ENCODE measurements at regions not wholly inside any gene's neighbourhood (a gene's known extent, or its start where the extent isn't known, plus 50 kb on each side); places are given as distances from the start of the nearest gene placed in this dataset.
"Not testable (repeated sequence)": the region's sequence is repeated elsewhere in the genome, so short reads cannot be mapped to it uniquely, and the experiment has no call there.

DNA sequence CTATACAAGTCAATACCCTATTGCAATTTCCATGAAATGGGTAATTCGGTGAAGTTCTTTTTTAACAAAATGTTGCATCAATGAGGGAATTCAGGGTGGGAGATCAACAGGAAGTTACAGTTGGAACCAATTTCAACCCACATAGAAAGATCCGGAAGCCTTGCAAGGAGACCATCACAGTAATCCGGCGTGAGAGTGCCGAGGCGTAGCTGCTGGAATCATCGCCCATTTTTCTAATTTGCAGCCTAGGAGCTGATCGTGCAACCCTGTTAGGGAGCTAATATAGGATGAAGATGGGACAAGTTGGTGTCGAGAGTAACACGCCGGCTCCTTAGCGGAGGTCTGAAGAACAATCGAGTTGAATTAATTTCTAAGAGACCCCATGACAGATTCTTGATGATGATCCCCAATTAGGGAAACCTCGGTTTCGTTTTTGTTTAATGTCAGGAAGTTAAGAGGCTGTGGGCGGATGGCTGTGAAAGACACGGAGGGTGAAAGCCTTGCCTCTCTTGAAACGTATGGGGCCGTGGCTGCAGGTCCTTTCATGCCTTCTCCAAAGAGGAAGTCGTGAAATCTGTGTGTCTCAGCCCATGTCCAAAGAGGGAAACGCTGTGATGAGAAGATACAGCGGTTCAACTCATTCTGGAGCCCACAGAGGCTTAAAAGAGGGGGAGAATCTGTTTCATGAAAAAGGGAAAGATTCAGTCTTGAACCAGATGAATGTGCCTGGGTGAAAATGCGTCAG lies 51.2 kb upstream of the CARD11 start:
- DNase-seq (ENCODE audit: low read depth in 3 of 3) = no peak

DNA sequence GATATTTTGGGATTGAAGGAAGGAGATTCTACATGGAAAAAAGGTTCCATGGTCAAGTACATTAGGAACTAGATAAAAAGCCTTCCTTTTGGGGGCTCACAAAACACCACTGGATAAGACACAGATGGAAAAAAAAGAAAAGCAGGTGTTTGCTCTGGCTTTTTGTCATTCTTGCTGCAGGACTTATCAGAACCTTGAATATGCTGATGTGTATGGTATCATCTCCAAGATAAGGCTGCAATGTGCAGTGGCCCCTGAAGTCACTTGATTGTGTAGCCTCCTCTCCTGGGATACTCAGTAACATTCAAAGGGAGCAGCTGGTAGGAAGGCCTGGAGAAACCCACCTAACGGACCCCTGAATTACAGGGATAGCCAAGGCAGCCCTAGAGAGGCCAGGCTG lies 54.1 kb upstream of the CARD11 start:
- DNase-seq (ENCODE audit: low read depth in 3 of 3) = no peak

DNA sequence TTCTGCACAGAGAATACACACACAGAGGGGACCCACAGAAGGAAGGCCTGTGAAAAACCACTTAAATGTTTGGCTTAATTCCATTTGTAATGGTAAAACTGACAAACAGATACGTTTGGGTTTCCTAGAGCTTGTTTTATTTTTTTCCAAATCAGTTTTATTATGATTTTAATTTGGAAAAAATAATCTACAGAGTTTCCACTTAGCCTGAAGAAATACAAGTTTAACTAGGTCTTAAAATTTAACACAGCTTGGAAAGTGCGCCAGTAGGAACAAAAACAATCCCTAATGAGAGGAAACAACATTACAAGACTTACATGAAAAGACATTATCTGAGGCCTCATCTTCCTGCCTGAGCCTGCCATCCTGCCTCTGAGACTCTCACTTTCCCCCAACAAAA lies 58.5 kb upstream of the CARD11 start:
- DNase-seq (ENCODE audit: low read depth in 3 of 3) = no peak

GRCh38 chr7:3103614-3104398 lies 60.1 kb upstream of the CARD11 start:
- DNase-seq (ENCODE audit: low read depth in 3 of 3) = no peak

- DNase-seq (ENCODE audit: low read depth in 3 of 3) = no peak
These were observed 62.2 kb upstream of the CARD11 start for GRCh38 chr7:3105856-3106255.

DNA sequence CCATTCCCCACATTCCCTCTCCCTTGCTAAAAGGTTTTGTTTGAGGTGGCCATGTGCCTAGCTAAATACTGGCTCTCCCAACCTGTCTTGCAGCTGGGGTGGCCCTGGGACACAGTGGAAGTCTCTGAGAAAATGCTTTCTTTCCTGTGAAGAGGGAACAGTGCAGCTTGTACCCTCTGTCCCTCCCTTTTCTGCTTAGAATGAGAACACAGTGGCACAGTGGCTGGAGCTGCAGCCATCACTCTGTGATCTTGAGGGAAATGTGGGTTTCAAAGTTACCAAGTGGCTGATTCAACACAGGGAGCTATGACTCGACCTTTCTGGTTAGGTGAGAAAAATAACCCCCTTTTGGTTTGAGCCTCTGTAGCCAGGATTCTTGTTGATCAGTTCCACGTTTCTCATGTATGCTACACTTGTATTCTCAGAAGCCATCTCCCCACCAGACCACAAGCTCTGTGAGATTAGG lies 62.7 kb upstream of the CARD11 start:
- peak in 1 of 3 donors; percentile 45 for DNase-seq (ENCODE audit: low read depth in 3 of 3)

GRCh38 chr7:3107228-3107763 lies 63.6 kb upstream of the CARD11 start:
- DNase-seq (ENCODE audit: low read depth in 3 of 3) = no peak

- no peak for DNase-seq (ENCODE audit: low read depth in 3 of 3)
These were observed 64.4 kb upstream of the CARD11 start for GRCh38 chr7:3107889-3108570.

DNA sequence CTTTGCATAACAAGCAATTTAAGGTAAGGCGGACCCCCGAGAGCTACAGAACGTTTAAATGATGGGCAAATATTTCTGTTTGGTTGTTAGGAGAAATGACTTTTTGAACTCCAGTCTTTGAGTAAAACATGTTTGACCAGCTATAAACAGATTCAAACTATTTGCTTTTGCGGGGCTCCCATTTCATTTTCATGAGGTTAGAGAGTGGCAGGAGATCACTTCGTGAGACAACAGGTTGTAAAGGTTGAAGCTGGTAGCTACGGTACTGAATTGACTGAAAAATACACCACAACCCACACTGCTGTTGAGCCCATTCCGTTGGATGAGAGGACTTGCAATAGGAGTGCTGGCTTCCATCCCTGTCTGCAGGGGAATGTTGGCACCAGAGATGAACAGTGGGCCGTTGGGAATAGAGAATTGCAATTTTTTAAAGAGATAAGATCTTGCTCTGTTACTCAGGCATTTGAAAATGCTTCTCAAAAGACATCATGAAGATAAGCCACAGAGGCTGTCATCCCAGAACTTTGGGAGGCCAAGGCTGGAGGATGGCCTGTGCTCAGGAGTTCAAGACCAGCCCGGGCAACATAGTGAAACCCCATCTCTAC lies 65.7 kb upstream of the CARD11 start:
- no peak for DNase-seq (ENCODE audit: low read depth in 3 of 3)

GRCh38 chr7:3112479-3113134 lies 68.9 kb upstream of the CARD11 start:
- no peak for DNase-seq (ENCODE audit: low read depth in 3 of 3)

- DNase-seq (ENCODE audit: low read depth in 3 of 3) = no peak
These were observed 71.2 kb upstream of the CARD11 start for GRCh38 chr7:3114917-3115316.

DNA sequence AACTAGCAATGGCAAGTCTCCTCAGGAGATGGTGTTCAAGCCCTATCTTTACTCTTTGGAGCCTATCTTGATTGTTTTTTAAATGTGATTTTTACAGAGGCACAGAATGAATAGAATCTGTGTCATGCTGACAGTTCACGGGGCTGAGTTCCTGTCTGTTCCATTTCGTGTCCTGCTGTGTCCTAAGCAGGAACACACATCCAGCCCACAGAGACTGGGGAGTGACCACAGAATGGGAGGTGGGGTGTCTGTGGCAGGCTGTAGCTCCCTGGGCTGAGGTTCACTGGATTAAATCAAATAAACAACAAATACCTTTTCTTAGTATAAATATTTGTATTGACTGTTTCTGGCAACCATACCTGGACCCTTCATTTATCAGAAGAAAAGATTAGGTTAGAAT lies 73.4 kb upstream of the CARD11 start:
- DNase-seq (ENCODE audit: low read depth in 3 of 3) = no peak

DNA sequence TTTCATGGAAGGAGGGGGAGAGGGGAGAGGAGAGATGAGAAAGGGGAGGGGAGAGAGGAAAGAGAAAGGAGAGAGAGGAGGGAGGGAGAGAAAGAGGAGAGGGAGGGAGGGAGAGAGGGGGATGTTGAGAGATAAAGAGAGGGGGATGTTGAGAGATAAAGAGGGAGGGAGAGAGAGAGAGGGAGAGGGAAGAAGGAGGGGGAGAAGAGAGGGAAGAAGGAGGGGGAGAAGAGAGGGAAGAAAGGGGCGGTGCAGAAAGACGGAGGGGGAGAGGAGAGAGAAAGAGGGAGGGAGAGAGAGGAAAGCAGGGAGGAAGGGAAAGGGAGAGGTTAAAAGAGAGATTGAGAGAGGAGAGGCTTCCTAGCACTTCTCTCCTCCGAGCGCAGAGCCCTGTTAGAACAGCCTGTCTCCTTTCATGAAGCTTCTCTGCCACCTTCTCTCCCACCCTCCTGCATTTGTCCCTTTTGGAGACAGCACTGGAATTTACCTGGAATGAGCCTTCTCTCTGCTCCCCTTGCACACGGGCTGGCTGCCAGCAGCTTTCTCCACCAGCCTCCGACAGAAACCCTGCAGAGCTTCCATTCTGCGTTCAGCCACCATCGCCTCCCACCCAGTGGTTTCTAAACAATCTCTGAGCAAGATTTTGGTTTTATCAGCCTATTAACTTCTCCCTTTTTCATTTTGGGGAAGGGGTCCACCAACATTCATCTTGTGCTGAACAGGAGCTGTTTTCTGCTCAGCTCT lies 74.0 kb upstream of the CARD11 start:
- no peak for DNase-seq (ENCODE audit: low read depth in 3 of 3)

- DNase-seq (ENCODE audit: low read depth in 3 of 3) = not testable (repeated sequence)
These were observed 75.8 kb upstream of the CARD11 start for GRCh38 chr7:3119352-3119927.

GRCh38 chr7:3119963-3120362 lies 76.3 kb upstream of the CARD11 start:
- DNase-seq (ENCODE audit: low read depth in 3 of 3) = no peak

- no peak for DNase-seq (ENCODE audit: low read depth in 3 of 3)
These were observed 76.8 kb upstream of the CARD11 start for GRCh38 chr7:3120513-3120912.

DNA sequence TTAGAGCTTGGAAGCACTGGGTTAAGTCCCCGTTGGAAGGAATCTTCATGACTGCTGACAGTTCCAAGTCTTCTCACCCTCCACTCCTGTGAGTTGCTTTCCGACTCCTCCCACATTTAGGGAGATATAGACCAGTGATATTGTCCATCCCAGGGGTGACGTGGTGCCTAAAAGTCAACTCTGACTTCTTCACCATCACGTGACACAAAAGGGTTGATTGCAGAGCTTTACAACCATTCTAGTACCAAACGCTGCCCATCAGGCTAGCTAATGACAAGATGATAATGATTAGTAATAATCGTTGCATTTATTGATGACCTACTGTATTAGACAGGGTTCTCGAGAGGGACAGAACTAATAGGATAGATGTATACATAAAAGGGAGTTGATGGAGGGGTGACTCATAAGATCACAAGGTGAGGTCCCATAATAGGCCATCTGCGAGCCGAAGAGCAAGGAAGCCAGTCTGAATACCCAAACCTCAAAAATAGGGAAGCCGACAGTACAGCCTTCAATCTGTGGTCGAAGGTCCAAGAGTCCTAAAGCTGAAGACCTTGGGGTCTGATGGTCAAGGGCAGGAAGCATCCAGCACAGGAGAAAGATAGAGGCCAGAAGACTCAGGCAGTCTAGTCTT lies 85.3 kb upstream of the CARD11 start:
- no peak for DNase-seq (ENCODE audit: low read depth in 3 of 3)

DNA sequence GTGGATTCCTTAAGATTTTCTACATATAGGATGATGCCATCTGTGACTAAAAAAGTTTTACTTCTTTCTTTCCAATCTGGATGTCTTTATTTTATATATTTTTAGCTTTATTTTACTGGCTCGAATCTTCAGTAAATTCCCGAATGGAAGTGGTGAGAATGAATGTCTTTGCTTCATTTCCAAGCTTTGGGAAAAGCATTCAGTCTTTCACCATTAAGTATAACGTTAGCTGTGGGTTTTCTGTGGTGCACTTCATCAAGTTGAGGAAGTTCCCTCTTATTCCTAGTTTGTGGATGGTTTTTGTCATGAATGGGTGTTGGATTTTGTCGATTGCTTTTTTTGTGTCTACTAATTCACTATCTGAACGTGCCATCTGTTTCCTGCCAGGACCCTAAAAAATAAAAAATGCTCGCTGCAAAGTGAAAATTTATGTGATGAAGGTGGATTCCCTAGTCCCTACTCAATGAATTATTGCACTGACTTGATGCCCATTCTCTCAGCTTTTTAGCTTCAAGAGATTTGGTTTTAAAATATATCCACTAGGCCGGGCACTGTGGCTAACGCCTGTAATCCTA lies 90.2 kb upstream of the CARD11 start:
- no peak for DNase-seq (ENCODE audit: low read depth in 3 of 3)

DNA sequence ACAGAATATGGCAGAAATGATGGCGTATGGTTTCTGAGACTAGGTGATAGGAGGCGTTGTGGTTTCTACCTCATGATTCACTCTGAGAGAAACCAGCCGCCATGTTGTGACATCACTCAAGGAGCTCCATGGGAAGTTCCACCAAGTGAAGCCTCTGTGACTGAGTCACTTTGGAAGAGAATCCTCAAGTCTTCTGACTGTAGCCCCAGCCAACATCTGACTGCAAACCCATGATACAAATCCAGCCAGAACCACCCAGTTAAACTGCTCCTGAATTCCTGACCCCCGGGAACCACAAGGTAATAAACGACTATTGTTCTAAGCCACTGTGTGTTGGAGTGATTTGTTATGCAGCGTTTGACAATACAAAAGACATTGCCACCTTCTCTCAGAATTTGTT lies 91.1 kb upstream of the CARD11 start:
- peak in 1 of 3 donors; percentile 21 for DNase-seq (ENCODE audit: low read depth in 3 of 3)
